Lower lobe of right lung (tissue), 2 donors: ENCODE measurements at regions not wholly inside any gene's neighbourhood (a gene's known extent, or its start where the extent isn't known, plus 50 kb on each side); places are given as distances from the start of the nearest gene placed in this dataset.

ENCODE experiments used
- ATAC-seq, 2 donors: fragments of 200-7000 bp; cut with Tn5 transposase; one replicate each; pipeline ENCODE4 v1.9.1; 2020 to 2022; ENCODE audit warnings: mild to moderate bottlenecking in 2 of 2, moderate library complexity in 2 of 2
- DNase-seq: peaks from one replicate; pipeline ENCODE4 v3.0.0-alpha.2; 2020
- H3K27ac ChIP-seq: fragments of 200-600 bp; one replicate; pipeline ENCODE4 v1.8.0; 2022
- H3K27me3 ChIP-seq: fragments of 200-600 bp; one replicate; pipeline ENCODE4 v1.8.0; 2022; ENCODE audit warnings: low read depth
- H3K36me3 ChIP-seq: fragments of 200-600 bp; one replicate; pipeline ENCODE4 v1.8.0; 2022; ENCODE audit warnings: mild to moderate bottlenecking
- H3K4me1 ChIP-seq: fragments of 200-600 bp; one replicate; pipeline ENCODE4 v1.8.0; 2022
- H3K4me3 ChIP-seq: fragments of 200-600 bp; one replicate; pipeline ENCODE4 v1.8.0; 2022; ENCODE audit warnings: mild to moderate bottlenecking
- H3K9me3 ChIP-seq: fragments of 200-600 bp; one replicate; pipeline ENCODE4 v1.8.0; 2022
- CTCF ChIP-seq: fragments of 200-600 bp; IDR thresholded peaks from one replicate; pipeline ENCODE4 v1.8.0; 2022; ENCODE audit warnings: antibody characterized with exemption, mild to moderate bottlenecking
- intact Hi-C: fragments of 100-400 bp; cut with DNase I; formaldehyde crosslinking; loops from one replicate; pipeline ENCODE4 v1.11.0; 2022
- donor health status: DM: no; HTN: yes; CAD: no; lungs with severe emphysema.

- DNase-seq, result no peak
- no peaks in the 10 kb centered on the region for H3K36me3 ChIP-seq
- H3K9me3 ChIP-seq, result no peaks in the 10 kb centered on the region
- H3K27ac ChIP-seq, result no peak overlapping the region
- no peaks in the 10 kb centered on the region for H3K27me3 ChIP-seq
- H3K4me1 ChIP-seq, result no peaks in the 10 kb centered on the region
- no peak overlapping the region for H3K4me3 ChIP-seq
- ATAC-seq, result peak in 1 of 2 donors; percentile 21
- intact Hi-C loops, result no loop called here
- TF ChIP-seq CTCF, result no peak
These were observed 690.9 kb downstream of the CCDC85A start for GRCh38 chr2:56874717-56875116.

- no peaks in the 10 kb centered on the region for H3K27me3 ChIP-seq
- no peaks in the 10 kb centered on the region for H3K9me3 ChIP-seq
- intact Hi-C loops, result no loop called here
- no peak for DNase-seq
- no peak for TF ChIP-seq CTCF
- no peak overlapping the region for H3K4me3 ChIP-seq
- no peaks in the 10 kb centered on the region for H3K36me3 ChIP-seq
- no peak for ATAC-seq
- H3K27ac ChIP-seq, result no peak overlapping the region
- H3K4me1 ChIP-seq, result no peaks in the 10 kb centered on the region
These were observed 705.9 kb downstream of the CCDC85A start for GRCh38 chr2:56889738-56890137.

- no peak overlapping the region for H3K27ac ChIP-seq
- no peak for TF ChIP-seq CTCF
- DNase-seq, result no peak
- no peak for ATAC-seq
- no peaks in the 10 kb centered on the region for H3K27me3 ChIP-seq
- no peaks in the 10 kb centered on the region for H3K9me3 ChIP-seq
- H3K4me1 ChIP-seq, result no peaks in the 10 kb centered on the region
- no peaks in the 10 kb centered on the region for H3K36me3 ChIP-seq
- intact Hi-C loops, result no loop called here
- H3K4me3 ChIP-seq, result no peak overlapping the region
These were observed 708.6 kb downstream of the CCDC85A start for GRCh38 chr2:56892382-56892781.

GRCh38 chr2:56898986-56899385 is 715.2 kb downstream of the CCDC85A start:
- no peak for ATAC-seq
- no peaks in the 10 kb centered on the region for H3K9me3 ChIP-seq
- H3K36me3 ChIP-seq, result no peaks in the 10 kb centered on the region
- H3K4me3 ChIP-seq, result no peak overlapping the region
- H3K4me1 ChIP-seq, result no peaks in the 10 kb centered on the region
- TF ChIP-seq CTCF, result no peak
- no peak overlapping the region for H3K27ac ChIP-seq
- intact Hi-C loops, result no loop called here
- no peaks in the 10 kb centered on the region for H3K27me3 ChIP-seq
- DNase-seq, result no peak

GRCh38 chr2:56912490-56912889 is 728.7 kb downstream of the CCDC85A start:
- intact Hi-C loops, result no loop called here
- H3K27me3 ChIP-seq, result no peaks in the 10 kb centered on the region
- H3K9me3 ChIP-seq, result no peaks in the 10 kb centered on the region
- no peaks in the 10 kb centered on the region for H3K36me3 ChIP-seq
- no peaks in the 10 kb centered on the region for H3K4me1 ChIP-seq
- ATAC-seq (no peak), DNase-seq (no peak)
- H3K4me3 ChIP-seq, result no peak overlapping the region
- TF ChIP-seq CTCF, result no peak
- H3K27ac ChIP-seq, result no peak overlapping the region

- ATAC-seq, result no peak
- H3K4me3 ChIP-seq, result no peak overlapping the region
These were observed 735.0 kb downstream of the CCDC85A start for GRCh38 chr2:56918790-56919189.

More at GRCh38 chr2:56918790-56919189, 735.0 kb downstream of the CCDC85A start:
- no peak for DNase-seq
- no peaks in the 10 kb centered on the region for H3K9me3 ChIP-seq
- no peaks in the 10 kb centered on the region for H3K36me3 ChIP-seq
- no peaks in the 10 kb centered on the region for H3K4me1 ChIP-seq
- no peak for TF ChIP-seq CTCF
- intact Hi-C loops, result no loop called here
- no peaks in the 10 kb centered on the region for H3K27me3 ChIP-seq
- H3K27ac ChIP-seq, result no peak overlapping the region
